ENCODE measurements at regions not wholly inside any gene's neighbourhood (a gene's known extent, or its start where the extent isn't known, plus 50 kb on each side); places are given as distances from the start of the nearest gene placed in this dataset.
A peak's percentile ranks its signal among the peaks of the same experiment; 100 is the strongest.
"Not testable (repeated sequence)": the region's sequence is repeated elsewhere in the genome, so short reads cannot be mapped to it uniquely, and the experiment has no call there.

GRCh38 chr12:111239235-111239634, 129.7 kb downstream of the PHETA1 start:
- Mint-ChIP-seq H3K36me3 (ENCODE audit: low read depth) (no peaks in the 10 kb centered on the region), H3K27ac (no peak overlapping the region), H3K9me3 (peaks cover 4% of the 10 kb centered on the region), H3K4me3 (no peak overlapping the region), H3K27me3 (peaks cover 2% of the 10 kb centered on the region), H3K4me1 (no peaks in the 10 kb centered on the region)
- CTCF ChIA-PET = interaction anchor here (1.4 kb wide), 1 partner anchor 13 kb away, joined by 3 read pairs; no protein-coding TSS in a partner anchor
- no peak for DNase-seq
- POLR2A ChIA-PET = no interaction called here

- Mint-ChIP-seq H3K4me3 (no peak overlapping the region), H3K4me1 (no peaks in the 10 kb centered on the region), H3K9me3 (peaks cover 3% of the 10 kb centered on the region), H3K36me3 (ENCODE audit: low read depth) (no peaks in the 10 kb centered on the region), H3K27me3 (peaks cover 2% of the 10 kb centered on the region), H3K27ac (no peak overlapping the region)
- ChIA-PET POLR2A (no interaction called here), CTCF (no interaction called here)
- no peak for DNase-seq
Observed at GRCh38 chr12:111238075-111238734, 130.7 kb downstream of the PHETA1 start.

GRCh38 chr12:111234491-111234890, 134.4 kb downstream of the PHETA1 start:
- DNase-seq; H3K27me3 Mint-ChIP-seq; H3K4me1 Mint-ChIP-seq; H3K4me3 Mint-ChIP-seq; H3K27ac Mint-ChIP-seq; H3K36me3 Mint-ChIP-seq (ENCODE audit: low read depth); CTCF ChIA-PET; H3K9me3 Mint-ChIP-seq; POLR2A ChIA-PET: not testable (repeated sequence)

- Mint-ChIP-seq H3K4me1 (no peaks in the 10 kb centered on the region), H3K4me3 (no peak overlapping the region), H3K36me3 (ENCODE audit: low read depth) (no peaks in the 10 kb centered on the region), H3K27ac (no peak overlapping the region), H3K27me3 (peaks cover 2% of the 10 kb centered on the region), H3K9me3 (no peaks in the 10 kb centered on the region)
- POLR2A ChIA-PET = no interaction called here
- DNase-seq = no peak
- CTCF ChIA-PET = no interaction called here
Observed at GRCh38 chr12:111233786-111234185, 135.1 kb downstream of the PHETA1 start.

- CTCF ChIA-PET = no interaction called here
- POLR2A ChIA-PET = no interaction called here
- H3K9me3 Mint-ChIP-seq = no peaks in the 10 kb centered on the region
Observed at GRCh38 chr12:111230649-111231048, 138.2 kb downstream of the PHETA1 start.

GRCh38 chr12:111228916-111229666, 139.8 kb downstream of the PHETA1 start:
- H3K4me3 Mint-ChIP-seq = no peak overlapping the region
- H3K27me3 Mint-ChIP-seq = peaks cover 2% of the 10 kb centered on the region
- H3K36me3 Mint-ChIP-seq (ENCODE audit: low read depth) = no peaks in the 10 kb centered on the region
- DNase-seq = no peak
- H3K27ac Mint-ChIP-seq = no peak overlapping the region
- ChIA-PET POLR2A (no interaction called here), CTCF (no interaction called here)
- peaks cover 7% of the 10 kb centered on the region for H3K4me1 Mint-ChIP-seq
- H3K9me3 Mint-ChIP-seq = no peaks in the 10 kb centered on the region

More at GRCh38 chr12:111230649-111231048, 138.2 kb downstream of the PHETA1 start:
- Mint-ChIP-seq H3K36me3 (ENCODE audit: low read depth) (no peaks in the 10 kb centered on the region), H3K27me3 (peaks cover 2% of the 10 kb centered on the region), H3K4me3 (no peak overlapping the region), H3K27ac (no peak overlapping the region), H3K4me1 (no peaks in the 10 kb centered on the region)
- no peak for DNase-seq

GRCh38 chr12:111227476-111228420, 141.1 kb downstream of the PHETA1 start:
- Mint-ChIP-seq H3K27me3 (peaks cover under 1% of the 10 kb centered on the region), H3K27ac (peak overlapping the region; percentile 60), H3K4me1 (peaks cover 9% of the 10 kb centered on the region), H3K4me3 (no peak overlapping the region), H3K9me3 (no peaks in the 10 kb centered on the region), H3K36me3 (ENCODE audit: low read depth) (no peaks in the 10 kb centered on the region)
- DNase-seq = no peak
- POLR2A ChIA-PET = no interaction called here
- CTCF ChIA-PET = no interaction called here

- Mint-ChIP-seq H3K36me3 (ENCODE audit: low read depth) (no peaks in the 10 kb centered on the region), H3K4me3 (no peak overlapping the region), H3K27ac (no peak overlapping the region), H3K9me3 (no peaks in the 10 kb centered on the region), H3K4me1 (peaks cover 9% of the 10 kb centered on the region), H3K27me3 (no peaks in the 10 kb centered on the region)
- DNase-seq = no peak
- POLR2A ChIA-PET = no interaction called here
- CTCF ChIA-PET = interaction anchor here (1.2 kb wide), 1 partner anchor 13 kb away, joined by 3 read pairs; no protein-coding TSS in a partner anchor
Observed at GRCh38 chr12:111226680-111227079, 142.2 kb downstream of the PHETA1 start.

- no peak overlapping the region for H3K27ac Mint-ChIP-seq
- no peak for DNase-seq
- no peaks in the 10 kb centered on the region for H3K9me3 Mint-ChIP-seq
- ChIA-PET CTCF (interaction anchor here (1.2 to 1.4 kb wide), 2 partner anchors 14 to 58 kb away, joined by 3 to 4 read pairs; no protein-coding TSS in a partner anchor), POLR2A (interaction anchor here (0.6 kb wide), 1 partner anchor 177 kb away, joined by 3 read pairs; no protein-coding TSS in a partner anchor)
- peaks cover 9% of the 10 kb centered on the region for H3K4me1 Mint-ChIP-seq
- H3K36me3 Mint-ChIP-seq (ENCODE audit: low read depth) = no peaks in the 10 kb centered on the region
- H3K4me3 Mint-ChIP-seq = no peak overlapping the region
- no peaks in the 10 kb centered on the region for H3K27me3 Mint-ChIP-seq
Observed at GRCh38 chr12:111225307-111225706, 143.6 kb downstream of the PHETA1 start.

- Mint-ChIP-seq H3K4me1 (peaks cover 9% of the 10 kb centered on the region), H3K9me3 (no peaks in the 10 kb centered on the region), H3K27me3 (no peaks in the 10 kb centered on the region), H3K27ac (peak overlapping the region; percentile 62), H3K4me3 (no peak overlapping the region), H3K36me3 (ENCODE audit: low read depth) (no peaks in the 10 kb centered on the region)
- ChIA-PET POLR2A (no interaction called here), CTCF (interaction anchor here (1.4 kb wide), 1 partner anchor 57 kb away, joined by 4 read pairs; no protein-coding TSS in a partner anchor)
- DNase-seq = no peak
Observed at GRCh38 chr12:111224186-111225066, 144.5 kb downstream of the PHETA1 start.

- CTCF ChIA-PET = no interaction called here
- Mint-ChIP-seq H3K36me3 (ENCODE audit: low read depth) (no peaks in the 10 kb centered on the region), H3K27ac (no peak overlapping the region), H3K27me3 (no peaks in the 10 kb centered on the region), H3K4me1 (peaks cover 9% of the 10 kb centered on the region), H3K9me3 (no peaks in the 10 kb centered on the region), H3K4me3 (no peak overlapping the region)
- POLR2A ChIA-PET = no interaction called here
- no peak for DNase-seq
Observed at GRCh38 chr12:111222523-111222922, 146.4 kb downstream of the PHETA1 start.

- Mint-ChIP-seq H3K36me3 (ENCODE audit: low read depth) (no peaks in the 10 kb centered on the region), H3K4me3 (no peak overlapping the region), H3K4me1 (peaks cover 9% of the 10 kb centered on the region), H3K27me3 (no peaks in the 10 kb centered on the region), H3K9me3 (no peaks in the 10 kb centered on the region), H3K27ac (no peak overlapping the region)
- POLR2A ChIA-PET = no interaction called here
- CTCF ChIA-PET = no interaction called here
- DNase-seq = no peak
Observed at GRCh38 chr12:111222027-111222414, 146.9 kb downstream of the PHETA1 start.
